K562 (cell line): ENCODE measurements at regions not wholly inside any gene's neighbourhood (a gene's known extent, or its start where the extent isn't known, plus 50 kb on each side); places are given as distances from the start of the nearest gene placed in this dataset.

Source experiments
- ATAC-seq: fragments of 200-7000 bp; cut with Tn5 transposase; 3 replicates; pipeline ENCODE4 v1.9.1; 2020; ENCODE audit warnings: moderate library complexity
- BruUV-seq: library from RNA; stranded (reverse); fragments of 400-500 nt; replicated peaks from 2 replicates; lab custom pipeline; 2021; lab: Mats Ljungman, UMichigan
- CTCF ChIA-PET: fragments of 300-600 bp; formaldehyde crosslinking; extraction: SDS; loops from one replicate; lab custom pipeline; 2021; ENCODE audit warnings: low intra/inter-chr PET ratio; lab: Yijun Ruan, JAX
- POLR2A ChIA-PET: fragments of 300-600, 350-650 bp; sonication (Branson Sonifier 250); formaldehyde crosslinking; extraction: SDS; loops from one replicate; lab custom pipeline; 2021; ENCODE audit warnings: antibody characterized with exemption, inconsistent platforms; lab: Yijun Ruan, JAX
- DNase-seq, 4 experiments: peaks; one replicate each; pipeline versions ENCODE4 v3.0.0 to v3.0.0-alpha.2; 2011 to 2018; ENCODE audit warnings: low spot score in 3 of 4, mixed read lengths in 3 of 4; ENCODE audit errors: extremely low read depth in 1 of 4
- FAIRE-seq: peaks from 2 replicates; lab custom pipeline; 2011; peaks lifted over from hg19 to GRCh38; lab: Jason Lieb, UNC
- H2AFZ ChIP-seq: 2 replicates; pipeline ENCODE4 v1.6.0; 2011; ENCODE audit warnings: low read depth, low read length, control low read depth, inconsistent platforms
- H3K27ac ChIP-seq: fragments of 200-600 bp; 3 replicates; pipeline ENCODE4 v1.8.0; 2011; ENCODE audit warnings: low read depth, mild to moderate bottlenecking, control low read depth, inconsistent platforms, low read length, moderate library complexity, mixed read lengths; ENCODE audit errors: extremely low read depth
- H3K27me3 ChIP-seq, 2 experiments: fragments of 300-600 bp in 1 of 2; 2 replicates in 1 of 2; 3 replicates in 1 of 2; pipeline versions ENCODE4 v1.6.0 to v1.8.0; 2011; ENCODE audit warnings: inconsistent platforms in 2 of 2, low read length in 2 of 2, mild to moderate bottlenecking in 1 of 2, mixed read lengths in 1 of 2, moderate library complexity in 1 of 2; ENCODE audit not compliant: control insufficient read depth in 2 of 2, insufficient read depth in 2 of 2
- H3K36me3 ChIP-seq: fragments of 300-600 bp; 3 replicates; pipeline ENCODE4 v1.8.0; 2011; ENCODE audit warnings: mild to moderate bottlenecking, low read length, inconsistent platforms; ENCODE audit not compliant: control insufficient read depth, insufficient read depth
- H3K4me1 ChIP-seq, 2 experiments: fragments of 200-600 bp in 1 of 2; replicated peaks in 1 of 2; 2 replicates in 1 of 2; 3 replicates in 1 of 2; pipeline versions ENCODE4 v1.5.1 to v1.8.0; 2011; ENCODE audit warnings: inconsistent platforms in 2 of 2, low read length in 2 of 2, mild to moderate bottlenecking in 1 of 2, mixed read lengths in 1 of 2, moderate library complexity in 1 of 2; ENCODE audit not compliant: control insufficient read depth in 2 of 2, insufficient read depth in 2 of 2
- H3K4me2 ChIP-seq: 2 replicates; pipeline ENCODE4 v1.6.1; 2011; ENCODE audit warnings: low read length, control low read depth, inconsistent platforms, mixed read lengths; ENCODE audit not compliant: insufficient read depth
- H3K4me3 ChIP-seq: fragments of 200-600 bp; sonication (generic), shearing (Covaris generic); 2 replicates; pipeline ENCODE4 v1.5.1; 2016; ENCODE audit warnings: control low read depth, inconsistent platforms
- H3K79me2 ChIP-seq: fragments of 200-600 bp; 3 replicates; pipeline ENCODE4 v1.8.0; 2011; ENCODE audit warnings: low read length, inconsistent platforms; ENCODE audit not compliant: control insufficient read depth, insufficient read depth
- H3K9ac ChIP-seq, 2 experiments: 2 replicates each; pipeline versions ENCODE4 v1.6.0 to v1.6.1; 2011; ENCODE audit warnings: low read depth in 2 of 2, low read length in 2 of 2, control low read depth in 1 of 2, inconsistent platforms in 1 of 2, mild to moderate bottlenecking in 1 of 2, mixed read lengths in 1 of 2; ENCODE audit not compliant: insufficient read depth in 1 of 2
- H3K9me1 ChIP-seq: one replicate; pipeline ENCODE4 v1.6.0; 2011; ENCODE audit warnings: inconsistent platforms, mild to moderate bottlenecking, low read length, moderate library complexity; ENCODE audit not compliant: control insufficient read depth, insufficient read depth
- H3K9me3 ChIP-seq: replicated peaks from 2 replicates; pipeline ENCODE4 v1.5.1; 2011; ENCODE audit warnings: low read depth, low read length, inconsistent platforms; ENCODE audit not compliant: control insufficient read depth, insufficient read depth
- H4K20me1 ChIP-seq: replicated peaks from 2 replicates; pipeline ENCODE4 v1.6.1; 2011; ENCODE audit warnings: low read length, inconsistent platforms, mixed read lengths; ENCODE audit not compliant: control insufficient read depth, insufficient read depth
- CAMTA2 ChIP-seq: fragments of 250-450 bp; sonication (Bioruptor Pico); conservative IDR thresholded peaks from 2 replicates; pipeline ENCODE4 v1.5.1; 2022
- FOXO4 ChIP-seq: fragments of 450-650 bp; formaldehyde crosslinking; IDR thresholded peaks from 2 replicates; pipeline ENCODE4 v1.4.0; 2020; ENCODE audit warnings: mild to moderate bottlenecking, moderate library complexity
- GTF2B ChIP-seq: IDR thresholded peaks from 2 replicates; pipeline ENCODE4 v1.6.1; 2011; ENCODE audit not compliant: insufficient read length; ENCODE audit errors: extremely low read depth
- KDM2B ChIP-seq: fragments of 250-450 bp; sonication (Bioruptor Pico); IDR thresholded peaks from 2 replicates; pipeline ENCODE4 v1.8.0; 2021; ENCODE audit warnings: mild to moderate bottlenecking, moderate library complexity
- MEF2A ChIP-seq: IDR thresholded peaks from 2 replicates; pipeline ENCODE4 v1.6.1; 2011; ENCODE audit warnings: low read depth, mild to moderate bottlenecking, low read length, moderate library complexity; ENCODE audit not compliant: control insufficient read depth
- MTA2 ChIP-seq: fragments of 450-650 bp; IDR thresholded peaks from 2 replicates; pipeline ENCODE4 v1.6.1; 2016; ENCODE audit warnings: low read depth
- OTX1 ChIP-seq: fragments of 450-650 bp; formaldehyde crosslinking; IDR thresholded peaks from 2 replicates; pipeline ENCODE4 v1.4.0; 2022; ENCODE audit warnings: mild to moderate bottlenecking
- RUNX1 ChIP-seq: sonication (generic); IDR thresholded peaks from 2 replicates; pipeline ENCODE4 v1.6.1; 2016; ENCODE audit warnings: antibody characterized with exemption, low read depth
- ZNF655 ChIP-seq: fragments of 250-450 bp; sonication (Bioruptor Pico); IDR thresholded peaks from 2 replicates; pipeline ENCODE4 v1.5.0; 2021
- WGBS: fragments of 100-300 bp; shearing (Covaris generic); methylation state at CpG from one replicate; pipeline ENCODE4 v1.1.6; 2016; ENCODE audit warnings: low coverage, mixed read lengths; ENCODE audit not compliant: insufficient coverage; ENCODE audit errors: missing lambda C conversion rate; 5-methylcytosine and 5-hydroxymethylcytosine counted together
- in situ Hi-C: fragments of 300-500 bp; cut with MboI; formaldehyde crosslinking; loops from 4 replicates; pipeline ENCODE4 v1.15.0; 2018; ENCODE audit warnings: inconsistent platforms, mixed read lengths
- intact Hi-C: fragments of 100-400 bp; cut with micrococcal nuclease; formaldehyde crosslinking; loops from 2 replicates; pipeline ENCODE4 v1.14.2; 2022

GRCh38 chr5:67371924-67372323, 175.3 kb upstream of the CD180 start:
- H3K4me3 ChIP-seq: no peak overlapping the region
- no peak for DNase-seq
- 0% methylated on average over 1 of the region's 1 CpG for WGBS
- intact Hi-C loops: no loop called here
- H3K9ac ChIP-seq: no peak overlapping the region
- POLR2A ChIA-PET: no interaction called here
- H3K9me1 ChIP-seq: no peaks in the 10 kb centered on the region
- no peaks in the 10 kb centered on the region for H4K20me1 ChIP-seq
- BruUV-seq: no TSS peak
- H3K27ac ChIP-seq: no peak overlapping the region
- no peaks in the 10 kb centered on the region for H3K9me3 ChIP-seq
- in situ Hi-C loops: no loop called here
- no peaks in the 10 kb centered on the region for H3K36me3 ChIP-seq
- no peaks in the 10 kb centered on the region for H3K79me2 ChIP-seq
- H3K4me2 ChIP-seq: no peak overlapping the region
- no peaks in the 10 kb centered on the region for H3K27me3 ChIP-seq
- H3K4me1 ChIP-seq: no peaks in the 10 kb centered on the region
- no peak for ATAC-seq
- TF ChIP-seq GTF2B (no peak), CAMTA2 (CRISPR knock-in tag) (no peak), ZNF655 (CRISPR knock-in tag) (no peak), OTX1 (CRISPR knock-in tag) (no peak), RUNX1 (no peak), MTA2 (no peak), MEF2A (no peak), KDM2B (no peak), FOXO4 (CRISPR knock-in tag) (no peak)
- no peak overlapping the region for H2AFZ ChIP-seq
- CTCF ChIA-PET: no interaction called here
- FAIRE-seq: no peak
